Nephron (organoid): ENCODE measurements at regions not wholly inside any gene's neighbourhood (a gene's known extent, or its start where the extent isn't known, plus 50 kb on each side); places are given as distances from the start of the nearest gene placed in this dataset.

Experiments used
- H3K27ac Mint-ChIP-seq, 3 experiments: 2 replicates each; pipeline ENCODE4 v1.8.0; 2020; ENCODE audit warnings: mixed read lengths in 3 of 3, mild to moderate bottlenecking in 2 of 3, moderate library complexity in 1 of 3
- H3K27me3 Mint-ChIP-seq: 2 replicates; pipeline ENCODE4 v1.8.0; 2021; ENCODE audit warnings: low read depth, mild to moderate bottlenecking, moderate library complexity, mixed read lengths
- H3K36me3 Mint-ChIP-seq: 2 replicates; pipeline ENCODE4 v1.8.0; 2020; ENCODE audit warnings: low read depth, mixed read lengths
- H3K4me1 Mint-ChIP-seq: 2 replicates; pipeline ENCODE4 v1.8.0; 2020; ENCODE audit warnings: mixed read lengths
- H3K4me3 Mint-ChIP-seq, 3 experiments: 2 replicates each; pipeline ENCODE4 v1.8.0; 2020; ENCODE audit warnings: mild to moderate bottlenecking in 3 of 3, mixed read lengths in 3 of 3, moderate library complexity in 2 of 3
- H3K9me3 Mint-ChIP-seq: 2 replicates; pipeline ENCODE4 v1.8.0; 2020; ENCODE audit warnings: mixed read lengths
- TF ChIP-seq, protein P1 (sequence below), 3 experiments: fragments of 200-600 bp; sonication (generic); IDR thresholded peaks; one replicate each; pipeline ENCODE4 v1.5.0; 2021; ENCODE audit warnings: antibody characterized with exemption in 3 of 3; ENCODE audit not compliant: unreplicated experiment in 3 of 3

DNA sequence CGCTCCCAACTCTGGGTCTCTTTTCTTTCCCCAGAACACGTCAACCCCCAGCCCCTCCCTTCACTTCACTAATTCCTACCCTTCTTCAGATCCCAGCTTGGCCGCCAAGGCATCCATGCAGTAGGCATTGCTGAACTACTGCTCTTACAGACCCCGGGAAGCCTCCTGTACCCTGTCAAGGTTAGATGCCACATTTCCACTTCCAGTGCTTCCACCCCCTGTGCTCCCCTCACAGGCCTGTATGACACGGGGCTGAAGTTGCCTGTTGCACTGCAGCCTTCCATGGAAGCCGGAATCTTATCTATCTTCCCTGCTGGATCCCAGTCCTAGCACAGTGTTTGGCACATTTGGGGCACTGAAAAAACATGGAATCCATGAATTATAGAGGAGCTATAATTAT is 99.0 kb upstream of the SOD1 start:
- peaks cover 4% of the 10 kb centered on the region for H3K36me3 Mint-ChIP-seq
- peaks cover 22% of the 10 kb centered on the region for H3K27me3 Mint-ChIP-seq
- H3K4me1 Mint-ChIP-seq = peaks cover 14% of the 10 kb centered on the region
- peak overlapping the region; percentile 16 to 78 (median 17) for H3K27ac Mint-ChIP-seq
- TF ChIP-seq, protein P1, sequence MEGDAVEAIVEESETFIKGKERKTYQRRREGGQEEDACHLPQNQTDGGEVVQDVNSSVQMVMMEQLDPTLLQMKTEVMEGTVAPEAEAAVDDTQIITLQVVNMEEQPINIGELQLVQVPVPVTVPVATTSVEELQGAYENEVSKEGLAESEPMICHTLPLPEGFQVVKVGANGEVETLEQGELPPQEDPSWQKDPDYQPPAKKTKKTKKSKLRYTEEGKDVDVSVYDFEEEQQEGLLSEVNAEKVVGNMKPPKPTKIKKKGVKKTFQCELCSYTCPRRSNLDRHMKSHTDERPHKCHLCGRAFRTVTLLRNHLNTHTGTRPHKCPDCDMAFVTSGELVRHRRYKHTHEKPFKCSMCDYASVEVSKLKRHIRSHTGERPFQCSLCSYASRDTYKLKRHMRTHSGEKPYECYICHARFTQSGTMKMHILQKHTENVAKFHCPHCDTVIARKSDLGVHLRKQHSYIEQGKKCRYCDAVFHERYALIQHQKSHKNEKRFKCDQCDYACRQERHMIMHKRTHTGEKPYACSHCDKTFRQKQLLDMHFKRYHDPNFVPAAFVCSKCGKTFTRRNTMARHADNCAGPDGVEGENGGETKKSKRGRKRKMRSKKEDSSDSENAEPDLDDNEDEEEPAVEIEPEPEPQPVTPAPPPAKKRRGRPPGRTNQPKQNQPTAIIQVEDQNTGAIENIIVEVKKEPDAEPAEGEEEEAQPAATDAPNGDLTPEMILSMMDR (IDR thresholded peaks at IDR 0.05; ENCODE audit: unreplicated experiment in 3 of 3) = no peak
- peak overlapping the region; percentile 88 to 90 (median 88) for H3K4me3 Mint-ChIP-seq
- no peaks in the 10 kb centered on the region for H3K9me3 Mint-ChIP-seq

DNA sequence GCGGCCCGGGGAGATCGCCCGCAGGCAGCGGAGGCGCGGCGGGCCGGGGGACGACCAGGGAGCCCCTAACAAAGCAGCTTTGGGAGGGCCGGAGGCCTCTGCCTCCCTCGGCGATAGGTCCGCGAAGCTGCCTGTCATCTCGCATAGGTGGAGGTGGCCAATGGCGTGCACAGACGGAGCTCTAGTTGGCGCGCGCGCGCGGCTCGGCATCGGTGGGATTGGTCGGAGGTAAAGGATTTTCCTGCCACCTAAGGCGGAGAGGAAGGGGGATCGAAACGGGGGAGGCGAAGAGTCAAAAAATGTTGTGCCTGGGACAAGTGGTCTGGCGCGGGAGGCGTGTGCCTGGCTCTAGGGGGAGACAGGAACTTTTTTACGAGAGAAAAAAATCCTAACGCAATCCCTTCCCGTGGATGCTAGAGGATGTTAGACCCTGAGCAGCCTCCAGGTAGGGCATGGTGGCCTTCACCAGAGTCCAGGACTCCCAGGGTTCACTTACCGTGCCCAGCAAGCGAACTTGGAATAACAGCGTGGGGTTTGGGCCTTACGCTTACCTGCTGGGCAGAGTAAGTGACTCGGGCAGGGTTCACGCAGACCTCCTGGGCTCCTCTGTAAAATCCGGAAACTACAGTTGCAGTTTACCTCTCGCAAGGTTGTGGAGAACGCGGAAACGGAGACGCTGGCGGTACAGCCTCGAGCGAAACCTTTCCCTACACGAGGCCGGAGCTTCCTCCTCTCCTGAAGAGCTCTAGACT is 99.9 kb upstream of the SOD1 start:
- Mint-ChIP-seq H3K4me1 (peaks cover 23% of the 10 kb centered on the region), H3K27ac (peak overlapping the region; percentile 16 to 78 (median 49)), H3K36me3 (peaks cover 4% of the 10 kb centered on the region), H3K27me3 (peaks cover 31% of the 10 kb centered on the region), H3K4me3 (peak overlapping the region; percentile 88 to 90 (median 88)), H3K9me3 (no peaks in the 10 kb centered on the region)
- TF ChIP-seq, protein P1 (IDR thresholded peaks at IDR 0.05; ENCODE audit: unreplicated experiment in 3 of 3) = no peak

DNA sequence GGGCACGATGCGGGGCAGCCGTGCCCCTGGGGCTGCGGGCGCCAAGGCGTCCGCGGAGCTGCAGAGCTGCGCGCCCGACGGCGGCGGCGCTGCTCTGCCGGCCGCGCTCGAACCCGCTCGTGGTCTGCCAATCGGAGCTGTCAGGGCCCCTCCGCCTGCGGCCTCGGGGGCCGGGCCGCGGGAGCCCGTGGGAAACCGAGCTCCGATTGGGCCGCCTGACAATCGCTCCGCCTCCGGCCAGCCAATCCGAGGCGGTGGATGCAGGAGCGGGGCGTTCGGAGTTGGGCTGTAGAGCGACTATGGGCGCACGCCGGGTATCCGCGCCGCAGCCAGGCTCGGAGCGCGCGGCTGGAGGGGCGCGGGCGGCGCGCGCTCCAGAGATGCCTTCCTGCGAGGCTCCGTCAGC is 100.5 kb upstream of the SOD1 start:
- TF ChIP-seq, protein P1 (IDR thresholded peaks at IDR 0.05; ENCODE audit: unreplicated experiment in 3 of 3) = peak; percentile 38 to 54 (median 53)
- H3K9me3 Mint-ChIP-seq = no peaks in the 10 kb centered on the region
- H3K27ac Mint-ChIP-seq = peak overlapping the region in 1 of 3 experiments; percentile 16
- peaks cover 29% of the 10 kb centered on the region for H3K4me1 Mint-ChIP-seq
- H3K27me3 Mint-ChIP-seq = peaks cover 35% of the 10 kb centered on the region
- peaks cover 4% of the 10 kb centered on the region for H3K36me3 Mint-ChIP-seq
- H3K4me3 Mint-ChIP-seq = peak overlapping the region in 2 of 3 experiments; percentile 11 to 88

DNA sequence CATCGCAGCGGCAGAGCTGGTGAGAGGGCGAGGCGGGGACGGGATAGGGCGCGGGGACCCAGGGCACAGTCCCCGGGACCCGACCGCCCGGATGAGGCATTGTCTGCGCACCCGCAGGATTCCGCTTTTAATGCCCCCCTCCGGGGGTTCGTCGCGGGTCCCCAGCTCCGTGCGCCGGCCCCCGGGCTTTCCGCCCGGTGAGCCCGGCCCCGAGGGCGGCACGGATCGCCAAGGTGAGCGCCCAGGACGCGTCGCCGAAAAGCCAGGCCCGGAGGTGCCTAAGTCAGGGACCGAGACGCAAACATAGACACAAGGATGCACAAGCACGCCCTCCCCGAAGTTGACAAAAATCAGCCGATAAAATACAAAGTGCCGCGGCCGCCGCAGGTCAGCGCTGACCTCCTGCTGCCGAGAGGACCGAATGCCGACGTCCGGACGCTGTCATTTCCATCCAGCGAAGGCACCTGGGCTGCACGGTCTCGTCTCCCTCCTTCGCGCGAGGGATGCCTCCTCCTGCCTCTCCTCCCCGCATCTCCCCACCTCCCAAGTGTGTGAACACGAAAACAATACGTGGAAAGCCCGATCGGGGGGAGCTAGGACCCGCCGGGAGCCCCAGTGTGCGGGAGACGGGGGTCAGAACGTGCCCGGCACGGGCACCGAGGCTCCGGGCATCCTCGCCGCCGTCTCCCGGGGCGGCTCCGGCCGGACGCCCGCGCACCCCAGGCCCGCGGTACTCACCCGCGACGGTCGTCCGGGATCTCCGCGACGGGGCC is 101.1 kb upstream of the SOD1 start:
- Mint-ChIP-seq H3K36me3 (peaks cover 3% of the 10 kb centered on the region), H3K4me3 (peak overlapping the region; percentile 81 to 87 (median 84)), H3K27me3 (peaks cover 35% of the 10 kb centered on the region), H3K4me1 (peaks cover 32% of the 10 kb centered on the region), H3K9me3 (no peaks in the 10 kb centered on the region), H3K27ac (no peak overlapping the region)
- TF ChIP-seq, protein P1 (IDR thresholded peaks at IDR 0.05; ENCODE audit: unreplicated experiment in 3 of 3) = no peak

DNA sequence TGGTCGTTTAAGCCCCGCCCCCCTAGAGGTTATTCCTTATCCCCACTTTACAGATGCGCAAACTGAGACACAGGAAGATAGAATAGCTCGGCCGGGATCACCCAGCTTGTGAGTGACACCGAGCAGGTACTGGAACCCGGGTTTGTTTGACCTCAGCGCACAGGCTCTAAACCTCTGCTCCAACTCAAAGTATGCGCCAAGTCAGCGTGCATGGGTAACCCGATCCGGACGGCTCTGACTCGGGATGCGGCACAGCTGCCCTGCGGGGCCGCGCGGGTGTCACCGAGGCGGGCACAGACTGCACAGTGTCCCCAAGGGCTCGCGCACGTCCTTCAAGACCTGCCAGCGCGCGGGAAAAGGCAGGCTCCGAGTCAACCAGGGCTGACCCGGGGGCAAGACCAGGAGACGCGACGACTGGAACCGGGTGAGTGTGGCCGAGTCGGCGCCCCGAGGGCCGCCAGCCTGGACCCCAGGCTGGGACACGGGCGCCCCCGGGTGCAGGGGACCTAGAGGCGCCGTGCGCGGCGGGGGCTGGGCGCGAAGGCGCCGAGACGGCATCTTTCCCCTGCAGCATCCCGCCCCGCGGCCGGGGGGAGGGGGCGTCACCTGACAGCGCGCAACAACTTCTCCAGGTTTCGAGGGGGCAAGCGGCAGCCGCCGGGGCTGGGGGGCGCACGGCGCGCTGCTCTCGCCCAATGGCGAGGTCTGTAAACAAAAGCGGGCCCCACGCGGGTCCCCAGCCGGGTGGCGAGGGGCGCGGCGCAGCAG is 101.9 kb upstream of the SOD1 start:
- H3K4me3 Mint-ChIP-seq = peak overlapping the region; percentile 76 to 83 (median 80)
- TF ChIP-seq, protein P1 (IDR thresholded peaks at IDR 0.05; ENCODE audit: unreplicated experiment in 3 of 3) = no peak
- peaks cover 35% of the 10 kb centered on the region for H3K27me3 Mint-ChIP-seq
- peaks cover 32% of the 10 kb centered on the region for H3K4me1 Mint-ChIP-seq
- no peaks in the 10 kb centered on the region for H3K36me3 Mint-ChIP-seq
- no peaks in the 10 kb centered on the region for H3K9me3 Mint-ChIP-seq
- no peak overlapping the region for H3K27ac Mint-ChIP-seq
